HepG2 (cell line): ENCODE measurements at regions not wholly inside any gene's neighbourhood (a gene's known extent, or its start where the extent isn't known, plus 50 kb on each side); places are given as distances from the start of the nearest gene placed in this dataset.

ENCODE experiments used
- ATAC-seq: fragments of 200-7000 bp; cut with Tn5 transposase; 3 replicates; pipeline ENCODE4 v1.9.1; 2020; ENCODE audit warnings: mild to moderate bottlenecking, moderate library complexity
- BruUV-seq: library from RNA; stranded (reverse); fragments of 400-500 nt; replicated peaks from 2 replicates; lab custom pipeline; 2021; lab: Mats Ljungman, UMichigan
- CTCF ChIA-PET: fragments of 300-600 bp; formaldehyde crosslinking; extraction: SDS; loops from one replicate; lab custom pipeline; 2021; ENCODE audit warnings: low total read pairs, inconsistent platforms, low intra/inter-chr PET ratio; lab: Yijun Ruan, JAX
- POLR2A ChIA-PET: fragments of 350-600 bp; sonication (Branson Sonifier 250); formaldehyde crosslinking; loops from one replicate; lab custom pipeline; 2020; ENCODE audit warnings: antibody characterized with exemption, inconsistent platforms; lab: Yijun Ruan, JAX
- DNase-seq: peaks from one replicate; pipeline ENCODE4 v3.0.0-alpha.2; 2015; ENCODE audit warnings: low spot score
- FAIRE-seq: peaks from 3 replicates; lab custom pipeline; 2011; peaks lifted over from hg19 to GRCh38; lab: Jason Lieb, UNC
- H2AFZ ChIP-seq: one replicate; pipeline ENCODE4 v1.6.1; 2011; ENCODE audit warnings: low read length, inconsistent platforms
- H3K27ac ChIP-seq: fragments of 300-600 bp; 3 replicates; pipeline ENCODE4 v1.8.0; 2011; ENCODE audit warnings: mixed run types, mild to moderate bottlenecking, mixed read lengths, low read length, inconsistent platforms; ENCODE audit not compliant: insufficient read depth; ENCODE audit errors: extremely low read length
- H3K27me3 ChIP-seq, 2 experiments: fragments of 200-600 bp in 1 of 2; 2 replicates in 1 of 2; 3 replicates in 1 of 2; pipeline versions ENCODE4 v1.6.0 to v1.8.0; 2011; ENCODE audit warnings: low read length in 2 of 2, mild to moderate bottlenecking in 2 of 2, moderate library complexity in 2 of 2, inconsistent platforms in 1 of 2; ENCODE audit not compliant: insufficient read depth in 2 of 2, control insufficient read depth in 1 of 2
- H3K36me3 ChIP-seq, 2 experiments: fragments of 200-600 bp in 1 of 2; replicated peaks in 1 of 2; 2 replicates in 1 of 2; 3 replicates in 1 of 2; pipeline versions ENCODE4 v1.5.1 to v1.8.0; 2011; ENCODE audit warnings: low read length in 2 of 2, inconsistent platforms in 1 of 2; ENCODE audit not compliant: insufficient read depth in 2 of 2, control insufficient read depth in 1 of 2
- H3K4me1 ChIP-seq: 2 replicates; pipeline ENCODE4 v1.5.1; 2012; ENCODE audit warnings: low read length, inconsistent platforms; ENCODE audit not compliant: insufficient read depth
- H3K4me2 ChIP-seq: 2 replicates; pipeline ENCODE4 v1.6.0; 2011; ENCODE audit warnings: low read depth, low read length, inconsistent platforms
- H3K4me3 ChIP-seq, 3 experiments: fragments of 200-600 bp in 1 of 3; sonication (generic), shearing (Covaris generic) in 1 of 3; replicated peaks in 1 of 3; 2 replicates each; pipeline ENCODE4 v1.5.1; 2011 to 2016; ENCODE audit warnings: low read length in 3 of 3, inconsistent platforms in 2 of 3, low read depth in 2 of 3, mild to moderate bottlenecking in 2 of 3, control low read depth in 1 of 3, mixed read lengths in 1 of 3; ENCODE audit not compliant: insufficient read depth in 1 of 3
- H3K79me2 ChIP-seq: one replicate; pipeline ENCODE4 v1.6.1; 2011; ENCODE audit warnings: low read length, inconsistent platforms; ENCODE audit not compliant: insufficient read depth
- H3K9ac ChIP-seq: 2 replicates; pipeline ENCODE4 v1.6.0; 2011; ENCODE audit warnings: mild to moderate bottlenecking, low read depth, low read length, inconsistent platforms; ENCODE audit not compliant: insufficient read depth
- H3K9me3 ChIP-seq: 2 replicates; pipeline ENCODE4 v1.5.1; 2012; ENCODE audit warnings: mild to moderate bottlenecking, low read length
- H4K20me1 ChIP-seq: 2 replicates; pipeline ENCODE4 v1.6.0; 2011; ENCODE audit warnings: inconsistent platforms, mild to moderate bottlenecking, low read length, moderate library complexity; ENCODE audit not compliant: insufficient read depth
- MEIS1 ChIP-seq: sonication (generic); formaldehyde crosslinking; IDR thresholded peaks from 2 replicates; pipeline ENCODE4 v1.9.0; 2021; ENCODE audit warnings: mild to moderate bottlenecking, missing genetic modification reagents, moderate library complexity, borderline replicate concordance
- RELA ChIP-seq: sonication (generic); formaldehyde crosslinking; IDR thresholded peaks from 2 replicates; pipeline ENCODE4 v1.4.0; 2020; ENCODE audit warnings: missing genetic modification reagents
- TBL1XR1 ChIP-seq: fragments of 150-350 bp; IDR thresholded peaks from 2 replicates; pipeline ENCODE4 v1.6.1; 2014; ENCODE audit warnings: borderline replicate concordance, low read length; ENCODE audit not compliant: partially characterized antibody
- ZNF619 ChIP-seq: sonication (generic); formaldehyde crosslinking; IDR thresholded peaks from 2 replicates; pipeline ENCODE4 v1.4.0; 2020; ENCODE audit warnings: mild to moderate bottlenecking, missing genetic modification reagents
- ZNF878 ChIP-seq: sonication (generic); formaldehyde crosslinking; IDR thresholded peaks from 2 replicates; pipeline ENCODE4 v1.8.1; 2023; ENCODE audit warnings: mild to moderate bottlenecking, missing genetic modification reagents, moderate library complexity
- WGBS: methylation state at CpG from one replicate; pipeline ENCODE4 v1.1.6; 2017; ENCODE audit warnings: low lambda C conversion rate; 5-methylcytosine and 5-hydroxymethylcytosine counted together
- in situ Hi-C: cut with HindIII; loops from 2 replicates; pipeline ENCODE4 v1.10.0; 2017; ENCODE audit warnings: low pct_unique_long_range_greater_than_20kb; ENCODE audit not compliant: extremely low pct_ligation_motif_present
- intact Hi-C: fragments of 100-400 bp; cut with micrococcal nuclease; formaldehyde crosslinking; loops from one replicate; pipeline ENCODE4 v1.10.0; 2022; ENCODE audit not compliant: unreplicated experiment
- TF ChIP-seq, protein P1 (sequence below): sonication (generic); formaldehyde crosslinking; IDR thresholded peaks from 2 replicates; pipeline ENCODE4 v1.8.1; 2023; ENCODE audit warnings: mild to moderate bottlenecking, missing genetic modification reagents
- TF ChIP-seq, protein P2 (sequence below): sonication (generic); formaldehyde crosslinking; IDR thresholded peaks from 2 replicates; pipeline ENCODE4 v1.8.0; 2022; ENCODE audit warnings: missing genetic modification reagents, low read depth, mild to moderate bottlenecking, borderline replicate concordance
- TF ChIP-seq, protein P3 (sequence below): IDR thresholded peaks from 2 replicates; pipeline ENCODE4 v1.6.1; 2016; ENCODE audit warnings: low read depth, missing genetic modification reagents, missing compliant biosample characterization
- TF ChIP-seq, protein P4 (sequence below): sonication (generic); formaldehyde crosslinking; IDR thresholded peaks from 2 replicates; pipeline ENCODE4 v1.4.0; 2020; ENCODE audit warnings: mild to moderate bottlenecking, low read depth, missing genetic modification reagents

DNA sequence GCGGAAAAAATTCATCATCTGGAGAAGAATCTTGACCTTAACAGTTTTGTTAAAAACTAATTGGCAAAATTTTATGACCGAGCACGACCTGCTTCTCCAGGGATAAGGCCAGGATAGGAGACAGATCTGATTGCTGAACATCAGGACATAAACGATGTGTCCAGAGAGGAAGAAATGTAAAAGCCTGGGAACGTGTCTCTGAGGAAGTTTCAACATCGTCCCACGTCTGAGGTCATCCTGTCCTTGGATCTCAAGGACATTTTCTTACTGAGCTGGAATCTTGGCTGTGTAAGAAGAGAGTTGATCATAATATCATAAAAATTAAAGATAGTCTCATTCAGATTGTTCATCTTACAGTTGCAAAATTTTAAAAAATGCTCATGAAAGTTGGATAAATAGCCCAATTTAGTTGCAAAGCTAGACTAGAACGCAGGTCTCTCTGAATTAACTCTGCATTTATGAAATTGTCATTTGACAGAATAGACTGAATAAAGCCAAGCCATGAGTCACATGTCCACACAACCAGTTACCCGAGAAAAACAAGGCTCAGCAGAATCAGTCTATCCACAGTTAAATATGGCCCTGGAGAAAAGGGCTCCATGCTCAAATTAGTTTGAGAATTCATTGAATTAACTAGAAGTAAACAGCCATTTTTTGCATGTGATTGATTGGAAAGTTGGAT lies 120.0 kb upstream of the EGFR start:
- 2% methylated on average over 9 of the region's 9 CpGs for WGBS
- no peaks in the 10 kb centered on the region for H4K20me1 ChIP-seq
- DNase-seq (no peak), ATAC-seq (no peak), FAIRE-seq (no peak)
- H3K36me3 ChIP-seq, result no peaks in the 10 kb centered on the region
- H3K9me3 ChIP-seq, result no peaks in the 10 kb centered on the region
- H3K9ac ChIP-seq, result no peak overlapping the region
- H2AFZ ChIP-seq, result no peak overlapping the region
- no peaks in the 10 kb centered on the region for H3K79me2 ChIP-seq
- no TSS peak for BruUV-seq
- TF ChIP-seq RELA (CRISPR knock-in tag), result no peak
- TF ChIP-seq, protein P1, sequence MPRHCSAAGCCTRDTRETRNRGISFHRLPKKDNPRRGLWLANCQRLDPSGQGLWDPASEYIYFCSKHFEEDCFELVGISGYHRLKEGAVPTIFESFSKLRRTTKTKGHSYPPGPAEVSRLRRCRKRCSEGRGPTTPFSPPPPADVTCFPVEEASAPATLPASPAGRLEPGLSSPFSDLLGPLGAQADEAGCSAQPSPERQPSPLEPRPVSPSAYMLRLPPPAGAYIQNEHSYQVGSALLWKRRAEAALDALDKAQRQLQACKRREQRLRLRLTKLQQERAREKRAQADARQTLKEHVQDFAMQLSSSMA (CRISPR knock-in tag), result no peak
- no peak for TF ChIP-seq ZNF878 (CRISPR knock-in tag)
- TF ChIP-seq MEIS1 (CRISPR knock-in tag), result no peak
- no peak for TF ChIP-seq ZNF619
- TF ChIP-seq, protein P2, sequence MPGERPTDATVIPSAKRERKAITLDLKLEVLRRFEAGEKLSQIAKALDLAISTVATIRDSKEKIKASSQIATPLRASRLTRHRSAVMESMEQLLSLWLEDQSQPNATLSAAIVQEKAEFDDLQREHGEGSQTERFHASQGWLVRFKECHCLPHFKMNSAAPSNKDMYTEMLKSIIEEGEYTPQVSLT (CRISPR knock-in tag), result no peak
- TF ChIP-seq, protein P3, sequence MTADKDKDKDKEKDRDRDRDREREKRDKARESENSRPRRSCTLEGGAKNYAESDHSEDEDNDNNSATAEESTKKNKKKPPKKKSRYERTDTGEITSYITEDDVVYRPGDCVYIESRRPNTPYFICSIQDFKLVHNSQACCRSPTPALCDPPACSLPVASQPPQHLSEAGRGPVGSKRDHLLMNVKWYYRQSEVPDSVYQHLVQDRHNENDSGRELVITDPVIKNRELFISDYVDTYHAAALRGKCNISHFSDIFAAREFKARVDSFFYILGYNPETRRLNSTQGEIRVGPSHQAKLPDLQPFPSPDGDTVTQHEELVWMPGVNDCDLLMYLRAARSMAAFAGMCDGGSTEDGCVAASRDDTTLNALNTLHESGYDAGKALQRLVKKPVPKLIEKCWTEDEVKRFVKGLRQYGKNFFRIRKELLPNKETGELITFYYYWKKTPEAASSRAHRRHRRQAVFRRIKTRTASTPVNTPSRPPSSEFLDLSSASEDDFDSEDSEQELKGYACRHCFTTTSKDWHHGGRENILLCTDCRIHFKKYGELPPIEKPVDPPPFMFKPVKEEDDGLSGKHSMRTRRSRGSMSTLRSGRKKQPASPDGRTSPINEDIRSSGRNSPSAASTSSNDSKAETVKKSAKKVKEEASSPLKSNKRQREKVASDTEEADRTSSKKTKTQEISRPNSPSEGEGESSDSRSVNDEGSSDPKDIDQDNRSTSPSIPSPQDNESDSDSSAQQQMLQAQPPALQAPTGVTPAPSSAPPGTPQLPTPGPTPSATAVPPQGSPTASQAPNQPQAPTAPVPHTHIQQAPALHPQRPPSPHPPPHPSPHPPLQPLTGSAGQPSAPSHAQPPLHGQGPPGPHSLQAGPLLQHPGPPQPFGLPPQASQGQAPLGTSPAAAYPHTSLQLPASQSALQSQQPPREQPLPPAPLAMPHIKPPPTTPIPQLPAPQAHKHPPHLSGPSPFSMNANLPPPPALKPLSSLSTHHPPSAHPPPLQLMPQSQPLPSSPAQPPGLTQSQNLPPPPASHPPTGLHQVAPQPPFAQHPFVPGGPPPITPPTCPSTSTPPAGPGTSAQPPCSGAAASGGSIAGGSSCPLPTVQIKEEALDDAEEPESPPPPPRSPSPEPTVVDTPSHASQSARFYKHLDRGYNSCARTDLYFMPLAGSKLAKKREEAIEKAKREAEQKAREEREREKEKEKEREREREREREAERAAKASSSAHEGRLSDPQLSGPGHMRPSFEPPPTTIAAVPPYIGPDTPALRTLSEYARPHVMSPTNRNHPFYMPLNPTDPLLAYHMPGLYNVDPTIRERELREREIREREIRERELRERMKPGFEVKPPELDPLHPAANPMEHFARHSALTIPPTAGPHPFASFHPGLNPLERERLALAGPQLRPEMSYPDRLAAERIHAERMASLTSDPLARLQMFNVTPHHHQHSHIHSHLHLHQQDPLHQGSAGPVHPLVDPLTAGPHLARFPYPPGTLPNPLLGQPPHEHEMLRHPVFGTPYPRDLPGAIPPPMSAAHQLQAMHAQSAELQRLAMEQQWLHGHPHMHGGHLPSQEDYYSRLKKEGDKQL (CRISPR knock-in tag), result no peak
- TF ChIP-seq TBL1XR1, result no peak
- TF ChIP-seq, protein P4, sequence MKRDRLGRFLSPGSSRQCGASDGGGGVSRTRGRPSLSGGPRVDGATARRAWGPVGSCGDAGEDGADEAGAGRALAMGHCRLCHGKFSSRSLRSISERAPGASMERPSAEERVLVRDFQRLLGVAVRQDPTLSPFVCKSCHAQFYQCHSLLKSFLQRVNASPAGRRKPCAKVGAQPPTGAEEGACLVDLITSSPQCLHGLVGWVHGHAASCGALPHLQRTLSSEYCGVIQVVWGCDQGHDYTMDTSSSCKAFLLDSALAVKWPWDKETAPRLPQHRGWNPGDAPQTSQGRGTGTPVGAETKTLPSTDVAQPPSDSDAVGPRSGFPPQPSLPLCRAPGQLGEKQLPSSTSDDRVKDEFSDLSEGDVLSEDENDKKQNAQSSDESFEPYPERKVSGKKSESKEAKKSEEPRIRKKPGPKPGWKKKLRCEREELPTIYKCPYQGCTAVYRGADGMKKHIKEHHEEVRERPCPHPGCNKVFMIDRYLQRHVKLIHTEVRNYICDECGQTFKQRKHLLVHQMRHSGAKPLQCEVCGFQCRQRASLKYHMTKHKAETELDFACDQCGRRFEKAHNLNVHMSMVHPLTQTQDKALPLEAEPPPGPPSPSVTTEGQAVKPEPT (CRISPR knock-in tag), result no peak
- ChIA-PET POLR2A (no interaction called here), CTCF (no interaction called here)
- H3K4me1 ChIP-seq, result no peaks in the 10 kb centered on the region
- in situ Hi-C loops, result no loop called here
- intact Hi-C loops, result no loop called here
- H3K4me2 ChIP-seq, result no peak overlapping the region
- no peak overlapping the region for H3K27ac ChIP-seq
- H3K4me3 ChIP-seq, result no peak overlapping the region
- peaks cover 0 to 4% of the 10 kb centered on the region in 2 experiments; a peak in 1 of 5 replicates for H3K27me3 ChIP-seq
